NCI-H2196 (cell line): ENCODE measurements at regions not wholly inside any gene's neighbourhood (a gene's known extent, or its start where the extent isn't known, plus 50 kb on each side); places are given as distances from the start of the nearest gene placed in this dataset.

Source experiments
- DNase-seq: peaks from one replicate; lab custom pipeline; 2025; ENCODE audit not compliant: unreplicated experiment; lab: John Stamatoyannopoulos, UW

- no peak for DNase-seq
Observed at GRCh38 chr7:28292834-28293526, 112.4 kb upstream of the JAZF1 start.

GRCh38 chr7:28293527-28293835 is 112.9 kb upstream of the JAZF1 start:
- no peak for DNase-seq

GRCh38 chr7:28296571-28297483 is 115.5 kb upstream of the CREB5 start:
- DNase-seq, result no peak

GRCh38 chr7:28297801-28298459 is 114.4 kb upstream of the CREB5 start:
- DNase-seq, result no peak

- DNase-seq, result peak; percentile 15
Observed at GRCh38 chr7:28298870-28299518, 113.3 kb upstream of the CREB5 start.

- DNase-seq, result no peak
Observed at GRCh38 chr7:28299556-28299955, 112.8 kb upstream of the CREB5 start.

GRCh38 chr7:28300488-28300887 is 111.8 kb upstream of the CREB5 start:
- no peak for DNase-seq

- no peak for DNase-seq
Observed at GRCh38 chr7:28301148-28301641, 111.1 kb upstream of the CREB5 start.

- DNase-seq, result no peak
Observed at GRCh38 chr7:28304290-28304689, 108.0 kb upstream of the CREB5 start.

- DNase-seq, result no peak
Observed at GRCh38 chr7:28309704-28310459, 102.4 kb upstream of the CREB5 start.

- no peak for DNase-seq
Observed at GRCh38 chr7:28310460-28310848, 101.9 kb upstream of the CREB5 start.

GRCh38 chr7:28311670-28312069 is 100.6 kb upstream of the CREB5 start:
- DNase-seq, result no peak

GRCh38 chr7:28312948-28313347 is 99.4 kb upstream of the CREB5 start:
- DNase-seq, result no peak

- no peak for DNase-seq
Observed at GRCh38 chr7:28314841-28315240, 97.5 kb upstream of the CREB5 start.

GRCh38 chr7:28315565-28316410 is 96.5 kb upstream of the CREB5 start:
- no peak for DNase-seq

- DNase-seq, result no peak
Observed at GRCh38 chr7:28316489-28316888, 95.8 kb upstream of the CREB5 start.

- DNase-seq, result no peak
Observed at GRCh38 chr7:28318101-28318762, 94.1 kb upstream of the CREB5 start.

- no peak for DNase-seq
Observed at GRCh38 chr7:28323833-28324232, 88.5 kb upstream of the CREB5 start.

GRCh38 chr7:28328146-28328545 is 84.2 kb upstream of the CREB5 start:
- DNase-seq, result no peak
